ENCODE measurements at regions not wholly inside any gene's neighbourhood (a gene's known extent, or its start where the extent isn't known, plus 50 kb on each side); places are given as distances from the start of the nearest gene placed in this dataset.

DNA sequence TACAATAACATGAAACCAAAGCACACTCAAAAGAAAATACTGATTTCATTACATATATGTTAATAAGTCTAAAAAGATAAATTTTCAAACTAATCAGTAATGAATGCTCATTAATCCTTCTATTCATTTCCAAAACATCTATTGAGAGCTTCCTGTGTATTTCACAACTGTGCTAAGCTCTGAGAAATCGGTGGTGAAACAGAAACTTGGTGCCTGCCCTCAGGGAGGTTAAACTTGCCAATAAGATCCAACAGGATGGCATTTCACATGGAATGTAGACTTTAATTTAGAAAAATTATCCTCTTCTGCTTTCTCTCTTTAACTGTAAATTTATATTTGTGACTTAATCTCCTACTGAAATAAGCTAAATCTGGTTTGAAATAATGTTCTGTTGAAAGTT, 70.9 kb upstream of the SLC38A4 start:
- H3K27me3 ChIP-seq: no peaks in the 10 kb centered on the region
- peak overlapping the region; percentile 20 to 70 (median 42) for H3K27ac ChIP-seq
- TF ChIP-seq POLR2A (IDR thresholded peaks at IDR 0.05) (no peak), CTCF (IDR thresholded peaks at IDR 0.05 in 4 of 5, conservative IDR thresholded peaks at IDR 0.05 in 1 of 5) (no peak)
- no peak for DNase-seq
- no peaks in the 10 kb centered on the region for H3K9me3 ChIP-seq
- ATAC-seq: no peak
- intact Hi-C loops (cut with DNase I; ENCODE audit: low total_unique reads): loop anchor here (1.0 kb wide), 1 partner anchor 20 kb away; no protein-coding TSS in a partner anchor
- no peak overlapping the region for H3K4me3 ChIP-seq
- H3K36me3 ChIP-seq: no peaks in the 10 kb centered on the region
- in situ Hi-C loops (cut with MboI; ENCODE audit: low sequenced_read_pairs in 4 of 4): no loop called here
- peaks cover 17 to 19% of the 10 kb centered on the region in 2 donors for H3K4me1 ChIP-seq

DNA sequence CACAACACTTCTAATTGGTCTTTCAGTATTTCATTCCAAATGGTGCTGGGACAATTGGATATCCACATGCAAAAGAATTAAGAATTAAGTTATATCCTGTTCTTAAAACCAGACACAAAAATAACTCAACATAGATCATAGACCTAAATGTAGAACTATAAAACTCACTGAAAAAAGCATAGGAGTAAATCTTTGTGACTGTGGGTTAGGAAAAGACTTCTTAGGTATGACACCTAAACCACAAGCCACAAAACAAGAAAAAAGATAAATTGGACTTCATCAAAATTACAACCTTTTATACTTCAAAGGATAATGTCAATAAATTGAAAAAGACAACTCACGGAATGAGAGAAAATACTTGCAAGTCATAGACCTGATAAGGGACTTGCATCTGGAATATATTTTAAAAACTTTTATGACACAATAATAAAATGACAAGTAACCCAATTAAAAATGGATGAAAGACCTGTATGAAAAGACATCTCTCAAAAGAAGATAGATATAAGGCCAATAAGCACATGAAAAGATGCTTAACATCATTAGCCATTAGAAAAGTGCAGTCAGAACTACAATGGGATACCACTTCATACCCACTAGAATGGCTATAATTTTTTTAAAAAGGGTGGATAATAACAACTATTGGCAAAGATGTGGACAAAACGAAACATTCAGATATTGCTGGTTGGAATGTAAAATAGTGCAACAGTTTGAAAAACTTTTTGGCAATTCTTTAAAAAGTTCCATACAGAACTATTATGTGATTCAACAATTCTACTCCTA, 72.5 kb upstream of the SLC38A4 start:
- ATAC-seq: no peak
- H3K9me3 ChIP-seq: no peaks in the 10 kb centered on the region
- H3K27ac ChIP-seq: no peak overlapping the region
- DNase-seq: no peak
- H3K4me1 ChIP-seq: peaks cover 5 to 9% of the 10 kb centered on the region in 2 donors
- intact Hi-C loops (cut with DNase I; ENCODE audit: low total_unique reads): no loop called here
- no peak overlapping the region for H3K4me3 ChIP-seq
- H3K36me3 ChIP-seq: no peaks in the 10 kb centered on the region
- in situ Hi-C loops (cut with MboI; ENCODE audit: low sequenced_read_pairs in 4 of 4): no loop called here
- no peak for TF ChIP-seq CTCF (IDR thresholded peaks at IDR 0.05 in 4 of 5, conservative IDR thresholded peaks at IDR 0.05 in 1 of 5)
- TF ChIP-seq POLR2A (IDR thresholded peaks at IDR 0.05): no peak
- no peaks in the 10 kb centered on the region for H3K27me3 ChIP-seq

GRCh38 chr12:46898989-46899388, 73.2 kb upstream of the SLC38A4 start:
- no peaks in the 10 kb centered on the region for H3K36me3 ChIP-seq
- peaks cover 0 to 9% of the 10 kb centered on the region in 2 donors for H3K4me1 ChIP-seq
- no peak overlapping the region for H3K4me3 ChIP-seq
- intact Hi-C loops (cut with DNase I; ENCODE audit: low total_unique reads): no loop called here
- TF ChIP-seq CTCF (IDR thresholded peaks at IDR 0.05 in 4 of 5, conservative IDR thresholded peaks at IDR 0.05 in 1 of 5) (no peak), POLR2A (IDR thresholded peaks at IDR 0.05) (no peak)
- in situ Hi-C loops (cut with MboI; ENCODE audit: low sequenced_read_pairs in 4 of 4): no loop called here
- H3K27me3 ChIP-seq: no peaks in the 10 kb centered on the region
- no peak for DNase-seq
- H3K9me3 ChIP-seq: no peaks in the 10 kb centered on the region
- no peak overlapping the region for H3K27ac ChIP-seq
- no peak for ATAC-seq

DNA sequence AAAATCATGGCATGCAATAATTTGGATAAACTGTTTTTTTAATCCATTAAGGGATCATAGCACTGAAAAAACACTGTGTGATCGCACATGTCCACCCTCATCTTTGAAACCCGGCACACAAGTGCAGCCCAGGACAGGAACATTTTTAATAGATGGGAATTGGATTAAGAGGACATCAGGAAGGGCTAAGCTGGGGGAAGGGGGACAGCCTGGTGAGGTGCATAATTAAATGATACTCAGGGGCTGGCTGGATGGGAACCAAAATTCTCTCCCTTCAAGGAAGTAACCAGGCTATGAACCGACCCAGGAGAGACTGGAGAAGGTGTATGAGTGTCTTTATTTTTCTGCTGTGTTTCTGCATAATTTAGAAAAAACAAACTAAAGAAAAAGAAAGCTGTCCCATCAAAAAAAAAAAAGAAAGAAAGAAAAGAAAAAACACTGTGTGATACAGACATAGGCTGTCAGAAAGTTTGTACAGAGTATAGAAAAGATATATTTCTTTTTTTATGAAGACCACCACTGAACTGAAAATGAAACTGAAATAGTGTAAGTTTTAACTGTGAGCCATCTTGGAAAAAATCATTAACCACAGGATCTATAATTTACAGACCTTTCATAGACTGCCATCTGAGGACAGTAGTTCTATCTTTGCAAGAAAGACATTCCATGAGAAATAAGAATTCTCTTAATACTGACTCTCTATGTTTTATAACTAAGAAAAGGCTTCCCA, 75.1 kb upstream of the SLC38A4 start:
- Histone ChIP-seq H3K4me3 (no peak overlapping the region), H3K9me3 (no peaks in the 10 kb centered on the region), H3K4me1 (peaks cover 0 to 5% of the 10 kb centered on the region in 2 donors), H3K27me3 (no peaks in the 10 kb centered on the region), H3K36me3 (no peaks in the 10 kb centered on the region), H3K27ac (no peak overlapping the region)
- ATAC-seq (no peak), DNase-seq (no peak)
- intact Hi-C loops (cut with DNase I; ENCODE audit: low total_unique reads) (no loop called here), in situ Hi-C loops (cut with MboI; ENCODE audit: low sequenced_read_pairs in 4 of 4) (no loop called here)
- TF ChIP-seq CTCF (IDR thresholded peaks at IDR 0.05 in 4 of 5, conservative IDR thresholded peaks at IDR 0.05 in 1 of 5) (no peak), POLR2A (IDR thresholded peaks at IDR 0.05) (no peak)
